Glutamatergic neuron (in vitro differentiated cells): ENCODE measurements at regions not wholly inside any gene's neighbourhood (a gene's known extent, or its start where the extent isn't known, plus 50 kb on each side); places are given as distances from the start of the nearest gene placed in this dataset.
"Not testable (repeated sequence)": the region's sequence is repeated elsewhere in the genome, so short reads cannot be mapped to it uniquely, and the experiment has no call there.

ENCODE experiments used
- DNase-seq: peaks from one replicate; pipeline ENCODE4 v3.0.0; 2022
- H3K27ac Mint-ChIP-seq: one replicate; pipeline ENCODE4 v1.8.0; 2020; ENCODE audit warnings: mild to moderate bottlenecking, mixed read lengths, inconsistent platforms; ENCODE audit not compliant: unreplicated experiment
- H3K27me3 Mint-ChIP-seq: one replicate; pipeline ENCODE4 v1.8.0; 2020; ENCODE audit warnings: mild to moderate bottlenecking, moderate library complexity, mixed read lengths, inconsistent platforms; ENCODE audit not compliant: unreplicated experiment
- H3K36me3 Mint-ChIP-seq: one replicate; pipeline ENCODE4 v1.8.0; 2020; ENCODE audit warnings: mild to moderate bottlenecking, mixed read lengths, inconsistent platforms; ENCODE audit not compliant: unreplicated experiment
- H3K4me1 Mint-ChIP-seq: one replicate; pipeline ENCODE4 v1.8.0; 2020; ENCODE audit warnings: mild to moderate bottlenecking, low read depth, mixed read lengths, inconsistent platforms; ENCODE audit not compliant: unreplicated experiment
- H3K4me3 Mint-ChIP-seq: one replicate; pipeline ENCODE4 v1.8.0; 2020; ENCODE audit warnings: mild to moderate bottlenecking, mixed read lengths, inconsistent platforms; ENCODE audit not compliant: unreplicated experiment
- H3K9me3 Mint-ChIP-seq: one replicate; pipeline ENCODE4 v1.8.0; 2020; ENCODE audit warnings: mild to moderate bottlenecking, moderate library complexity, mixed read lengths, inconsistent platforms; ENCODE audit not compliant: unreplicated experiment
- CTCF ChIP-seq: fragments of 200-600 bp; sonication (generic); IDR thresholded peaks from one replicate; pipeline ENCODE4 v1.5.0; 2021; ENCODE audit not compliant: partially characterized antibody, unreplicated experiment

DNA sequence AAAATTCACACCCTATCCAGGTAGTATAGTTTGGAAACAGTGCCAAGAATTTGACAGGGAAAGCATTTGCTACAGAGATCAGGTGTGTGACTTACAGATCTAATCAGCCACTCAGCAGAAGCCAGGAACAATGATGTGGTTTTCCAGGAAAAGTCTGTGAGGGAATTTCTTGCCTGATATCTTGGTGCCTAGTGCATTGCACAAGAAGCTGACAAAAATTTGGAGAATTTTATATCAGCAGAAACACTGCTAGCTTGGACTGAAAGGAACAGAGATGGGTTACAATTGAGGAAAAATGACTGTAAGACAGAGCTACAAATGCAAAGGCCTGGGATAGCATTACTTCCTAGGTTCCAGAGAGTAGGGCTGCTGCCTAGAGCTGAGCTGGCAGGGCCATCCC, 658.1 kb upstream of the CHD1 start:
- Mint-ChIP-seq H3K4me3 (no peak overlapping the region), H3K9me3 (no peaks in the 10 kb centered on the region), H3K27me3 (no peaks in the 10 kb centered on the region), H3K36me3 (no peaks in the 10 kb centered on the region), H3K27ac (no peak overlapping the region), H3K4me1 (no peaks in the 10 kb centered on the region)
- TF ChIP-seq CTCF: no peak
- DNase-seq: no peak

- not testable (repeated sequence) for H3K4me1 Mint-ChIP-seq, DNase-seq, H3K36me3 Mint-ChIP-seq, H3K27ac Mint-ChIP-seq, H3K4me3 Mint-ChIP-seq, H3K9me3 Mint-ChIP-seq, H3K27me3 Mint-ChIP-seq
Observed at GRCh38 chr5:99581204-99581603, 652.4 kb upstream of the CHD1 start.

GRCh38 chr5:99562937-99563627, 634.3 kb upstream of the CHD1 start:
- DNase-seq, H3K4me1 Mint-ChIP-seq, H3K4me3 Mint-ChIP-seq, H3K36me3 Mint-ChIP-seq, H3K27me3 Mint-ChIP-seq, H3K9me3 Mint-ChIP-seq, H3K27ac Mint-ChIP-seq: not testable (repeated sequence)

GRCh38 chr5:99553211-99553810, 624.5 kb upstream of the CHD1 start:
- H3K4me1 Mint-ChIP-seq: no peaks in the 10 kb centered on the region
- H3K27ac Mint-ChIP-seq: no peak overlapping the region
- H3K36me3 Mint-ChIP-seq: no peaks in the 10 kb centered on the region
- H3K9me3 Mint-ChIP-seq: no peaks in the 10 kb centered on the region
- no peak for TF ChIP-seq CTCF
- H3K27me3 Mint-ChIP-seq: no peaks in the 10 kb centered on the region
- no peak for DNase-seq
- no peak overlapping the region for H3K4me3 Mint-ChIP-seq

DNA sequence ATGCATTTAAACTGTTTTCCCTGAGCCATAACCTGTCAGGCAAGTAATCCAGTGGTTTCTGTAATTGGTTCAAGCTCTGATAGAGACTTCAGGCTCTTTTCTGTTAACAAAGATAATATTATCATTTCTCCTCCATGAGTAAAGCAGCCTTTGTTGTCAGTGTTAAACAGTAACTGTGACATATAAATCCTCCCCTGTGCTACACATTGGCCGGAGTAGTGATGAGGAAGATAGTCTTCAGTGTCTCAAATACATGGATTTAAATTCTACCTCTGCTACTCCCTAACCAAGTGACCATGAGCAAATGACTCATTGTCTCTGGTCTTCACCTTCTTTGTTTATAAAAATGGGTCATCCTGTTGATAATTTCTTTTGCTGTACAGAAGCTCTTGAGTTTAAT, 615.5 kb upstream of the CHD1 start:
- no peak overlapping the region for H3K27ac Mint-ChIP-seq
- TF ChIP-seq CTCF: no peak

DNA sequence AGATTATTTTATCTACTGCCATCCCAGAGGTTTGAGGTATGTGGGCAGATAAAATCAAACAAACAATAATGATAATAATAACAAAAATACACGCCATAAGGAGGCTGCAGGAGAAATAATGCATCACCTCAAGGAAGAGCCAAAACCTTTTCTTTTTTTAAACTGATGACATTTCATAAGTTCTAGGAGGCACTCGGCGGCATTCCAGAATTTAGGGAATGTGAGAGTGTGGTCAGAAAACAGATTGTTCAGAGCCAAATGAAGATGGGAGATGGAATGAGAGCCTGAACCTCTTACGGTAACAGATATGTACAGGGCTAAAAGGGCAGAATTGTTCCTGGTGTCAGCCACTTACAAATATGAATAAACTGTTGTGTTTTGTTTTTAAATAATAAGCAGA, 615.0 kb upstream of the CHD1 start:
- no peaks in the 10 kb centered on the region for H3K27me3 Mint-ChIP-seq
- no peak for TF ChIP-seq CTCF
- no peak overlapping the region for H3K27ac Mint-ChIP-seq
- no peak for DNase-seq
- no peaks in the 10 kb centered on the region for H3K4me1 Mint-ChIP-seq
- H3K9me3 Mint-ChIP-seq: peaks cover 2% of the 10 kb centered on the region
- no peaks in the 10 kb centered on the region for H3K36me3 Mint-ChIP-seq
- no peak overlapping the region for H3K4me3 Mint-ChIP-seq

More for the DNA sequence above, 615.5 kb upstream of the CHD1 start:
- Mint-ChIP-seq H3K4me1 (no peaks in the 10 kb centered on the region), H3K36me3 (no peaks in the 10 kb centered on the region), H3K27me3 (no peaks in the 10 kb centered on the region), H3K4me3 (no peak overlapping the region), H3K9me3 (peaks cover 2% of the 10 kb centered on the region)
- no peak for DNase-seq

- H3K36me3 Mint-ChIP-seq, H3K27ac Mint-ChIP-seq, H3K4me1 Mint-ChIP-seq, H3K27me3 Mint-ChIP-seq, H3K4me3 Mint-ChIP-seq, H3K9me3 Mint-ChIP-seq, DNase-seq: not testable (repeated sequence)
Observed at GRCh38 chr5:99534241-99534640, 605.4 kb upstream of the CHD1 start.

GRCh38 chr5:99521666-99522065, 592.9 kb upstream of the CHD1 start:
- H3K36me3 Mint-ChIP-seq, H3K4me1 Mint-ChIP-seq, H3K4me3 Mint-ChIP-seq, H3K27ac Mint-ChIP-seq, DNase-seq, H3K9me3 Mint-ChIP-seq, H3K27me3 Mint-ChIP-seq: not testable (repeated sequence)
